PC-9 (cell line): ENCODE measurements at regions not wholly inside any gene's neighbourhood (a gene's known extent, or its start where the extent isn't known, plus 50 kb on each side); places are given as distances from the start of the nearest gene placed in this dataset.

Experiments used
- EZH2 ChIP-seq: fragments of 200-600 bp; sonication (generic); IDR thresholded peaks from 2 replicates; pipeline ENCODE4 v1.8.0; 2017; ENCODE audit warnings: antibody characterized with exemption, low read depth
- TF ChIP-seq, protein P1 (sequence below): fragments of 200-600 bp; sonication (generic); conservative IDR thresholded peaks from 2 replicates; pipeline ENCODE4 v1.6.1; 2017; ENCODE audit warnings: mixed run types, antibody characterized with exemption, mild to moderate bottlenecking, moderate library complexity

DNA sequence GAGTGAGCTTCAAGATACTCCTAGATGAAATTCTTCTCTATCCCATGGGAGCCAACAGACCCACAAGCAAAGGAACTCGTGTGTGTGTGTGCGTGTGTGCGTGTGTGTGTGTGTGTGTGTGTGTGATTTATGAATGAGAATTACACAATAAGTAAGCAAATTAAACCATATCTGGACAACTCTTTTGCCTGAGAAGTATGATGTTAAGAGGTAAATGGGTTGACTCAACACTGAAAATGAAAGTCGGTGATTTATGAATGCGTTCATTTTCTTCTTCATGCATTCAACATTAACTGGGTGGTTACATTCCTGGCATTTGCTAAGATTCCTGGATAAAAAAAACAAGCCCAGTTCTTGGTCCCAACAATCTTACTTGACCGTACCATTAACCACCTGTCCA is 171.3 kb upstream of the ZNF462 start:
- TF ChIP-seq, protein P1, sequence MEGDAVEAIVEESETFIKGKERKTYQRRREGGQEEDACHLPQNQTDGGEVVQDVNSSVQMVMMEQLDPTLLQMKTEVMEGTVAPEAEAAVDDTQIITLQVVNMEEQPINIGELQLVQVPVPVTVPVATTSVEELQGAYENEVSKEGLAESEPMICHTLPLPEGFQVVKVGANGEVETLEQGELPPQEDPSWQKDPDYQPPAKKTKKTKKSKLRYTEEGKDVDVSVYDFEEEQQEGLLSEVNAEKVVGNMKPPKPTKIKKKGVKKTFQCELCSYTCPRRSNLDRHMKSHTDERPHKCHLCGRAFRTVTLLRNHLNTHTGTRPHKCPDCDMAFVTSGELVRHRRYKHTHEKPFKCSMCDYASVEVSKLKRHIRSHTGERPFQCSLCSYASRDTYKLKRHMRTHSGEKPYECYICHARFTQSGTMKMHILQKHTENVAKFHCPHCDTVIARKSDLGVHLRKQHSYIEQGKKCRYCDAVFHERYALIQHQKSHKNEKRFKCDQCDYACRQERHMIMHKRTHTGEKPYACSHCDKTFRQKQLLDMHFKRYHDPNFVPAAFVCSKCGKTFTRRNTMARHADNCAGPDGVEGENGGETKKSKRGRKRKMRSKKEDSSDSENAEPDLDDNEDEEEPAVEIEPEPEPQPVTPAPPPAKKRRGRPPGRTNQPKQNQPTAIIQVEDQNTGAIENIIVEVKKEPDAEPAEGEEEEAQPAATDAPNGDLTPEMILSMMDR, result no peak
- no peak for TF ChIP-seq EZH2
